ENCODE measurements at regions not wholly inside any gene's neighbourhood (a gene's known extent, or its start where the extent isn't known, plus 50 kb on each side); places are given as distances from the start of the nearest gene placed in this dataset.

GRCh38 chr10:81708929-81709328, 166.1 kb upstream of the NRG3 start:
- Histone ChIP-seq H3K4ac (replicated peaks; ENCODE audit: insufficient read length, low read depth, low read length) (no peak overlapping the region), H3K4me2 (ENCODE audit: insufficient read depth in 1 of 2, low read depth in 2 of 2, low read length in 2 of 2) (no peak overlapping the region), H2BK120ac (replicated peaks; ENCODE audit: low read depth, low read length) (no peak overlapping the region), H3K9me3 (ENCODE audit: insufficient read depth in 2 of 2, low read depth in 1 of 2, low read length in 1 of 2) (no peaks in the 10 kb centered on the region), H3K79me2 (ENCODE audit: control insufficient read depth in 1 of 2, insufficient read depth in 2 of 2, low read length in 2 of 2) (no peaks in the 10 kb centered on the region), H3K18ac (ENCODE audit: extremely low read depth, low read length) (no peak overlapping the region), H3K4me3 (ENCODE audit: extremely low read depth in 1 of 4, insufficient read depth in 2 of 4, low read depth in 3 of 4, low read length in 4 of 4) (no peak overlapping the region), H3K79me1 (ENCODE audit: low read depth, low read length) (no peaks in the 10 kb centered on the region), H2BK20ac (ENCODE audit: low read length) (no peak overlapping the region), H4K20me1 (replicated peaks in 1 of 2; ENCODE audit: control insufficient read depth in 1 of 2, insufficient read depth in 2 of 2, low read length in 2 of 2) (no peaks in the 10 kb centered on the region), H4K8ac (ENCODE audit: extremely low read depth, insufficient read depth, low read length) (no peak overlapping the region), H3K14ac (ENCODE audit: insufficient read length) (no peak overlapping the region), H3K4me1 (replicated peaks in 1 of 4; ENCODE audit: control insufficient read depth in 3 of 4, insufficient read depth in 4 of 4, low read length in 3 of 4) (peaks cover 0 to 5% (median 3%) of the 10 kb centered on the region in 4 experiments; a peak in 3 of 7 replicates), H3K9ac (replicated peaks in 1 of 4; ENCODE audit: extremely low read depth in 1 of 4, low read depth in 3 of 4, low read length in 3 of 4) (no peak overlapping the region), H4K91ac (replicated peaks; ENCODE audit: insufficient read length, low read length) (no peak overlapping the region), H2BK12ac (ENCODE audit: low read depth, low read length) (no peak overlapping the region), H2BK15ac (ENCODE audit: low read length) (no peak overlapping the region), H3K23ac (ENCODE audit: insufficient read length) (no peak overlapping the region), H3K27ac (ENCODE audit: low read depth, low read length) (no peak overlapping the region), H2AK5ac (ENCODE audit: low read depth, low read length) (no peak overlapping the region), H2BK5ac (ENCODE audit: low read depth, low read length) (no peak overlapping the region), H3K27me3 (replicated peaks in 1 of 4; ENCODE audit: control insufficient read depth in 3 of 4, extremely low read depth in 1 of 4, insufficient read depth in 3 of 4, low read length in 3 of 4) (no peaks in the 10 kb centered on the region), H3K36me3 (ENCODE audit: control insufficient read depth in 2 of 4, insufficient read depth in 4 of 4, low read length in 3 of 4) (no peaks in the 10 kb centered on the region), H2AFZ (ENCODE audit: low read length) (no peak overlapping the region), H4K5ac (ENCODE audit: insufficient read length, low read depth, low read length) (no peak overlapping the region), H3K56ac (replicated peaks; ENCODE audit: insufficient read length, low read depth, low read length) (no peak overlapping the region), H3K23me2 (ENCODE audit: low read depth, low read length) (no peaks in the 10 kb centered on the region)
- FAIRE-seq, result no peak
- 94% methylated on average over 2 of the region's 2 CpGs; no CpG with 5 or more reads in 1 of the 2 experiments for WGBS, 2 experiments (ENCODE audit: extremely low coverage in 1 of 2, insufficient coverage in 1 of 2, insufficient read length in 1 of 2, insufficient replicate concordance in 2 of 2, low coverage in 1 of 2, low lambda C conversion rate in 2 of 2, missing lambda C conversion rate in 1 of 2)
- POLR2A ChIA-PET (ENCODE audit: partially characterized antibody), result no interaction called here
- CTCF ChIA-PET (ENCODE audit: partially characterized antibody), result no interaction called here
- TF ChIP-seq EGR1 (IDR thresholded peaks at IDR 0.05; ENCODE audit: borderline replicate concordance, low read depth, low read length) (no peak), CTCF (IDR thresholded peaks at IDR 0.05; ENCODE audit: control extremely low read depth in 1 of 3, insufficient read depth in 1 of 3, low read depth in 1 of 3, low read length in 3 of 3) (no peak), TCF12 (IDR thresholded peaks at IDR 0.05; ENCODE audit: low read depth, low read length) (no peak), HDAC2 (IDR thresholded peaks at IDR 0.05; ENCODE audit: borderline replicate concordance in 1 of 2, low read depth in 2 of 2, low read length in 2 of 2) (no peak), CEBPB (IDR thresholded peaks at IDR 0.05; ENCODE audit: low read depth, low read length) (no peak), E2F6 (IDR thresholded peaks at IDR 0.05) (no peak)
- DNase-seq (ENCODE audit: low read depth in 1 of 2, low spot score in 2 of 2), result no peak
